HepG2 (cell line): ENCODE measurements at regions not wholly inside any gene's neighbourhood (a gene's known extent, or its start where the extent isn't known, plus 50 kb on each side); places are given as distances from the start of the nearest gene placed in this dataset.

Source experiments
- CEBPZ ChIP-seq: IDR thresholded peaks from 2 replicates; pipeline ENCODE4 v1.6.1; 2012; ENCODE audit warnings: low read length, improper control_type of control experiment
- FOXA1 ChIP-seq, 2 experiments: fragments of 450-650 bp in 1 of 2; sonication (generic) in 1 of 2; formaldehyde crosslinking in 1 of 2; IDR thresholded peaks; 2 replicates each; pipeline versions ENCODE4 v1.4.0 to v1.6.1; 2016 to 2020; ENCODE audit warnings: missing genetic modification reagents in 1 of 2
- HIC2 ChIP-seq: sonication (generic); formaldehyde crosslinking; IDR thresholded peaks from 2 replicates; pipeline ENCODE4 v1.9.0; 2022; ENCODE audit warnings: low read depth, missing genetic modification reagents
- HMGXB3 ChIP-seq: sonication (generic); formaldehyde crosslinking; IDR thresholded peaks from 2 replicates; pipeline ENCODE4 v1.4.0; 2020; ENCODE audit warnings: missing genetic modification reagents, borderline replicate concordance
- NCOA5 ChIP-seq: sonication (generic); formaldehyde crosslinking; IDR thresholded peaks from 2 replicates; pipeline ENCODE4 v1.4.0; 2020; ENCODE audit warnings: missing genetic modification reagents
- YY1 ChIP-seq: IDR thresholded peaks from 2 replicates; pipeline ENCODE4 v1.6.1; 2011; ENCODE audit warnings: low read length, low read depth, moderate library complexity, mild to moderate bottlenecking; ENCODE audit not compliant: insufficient read depth, insufficient replicate concordance
- ZNF331 ChIP-seq: sonication (generic); formaldehyde crosslinking; IDR thresholded peaks from 2 replicates; pipeline ENCODE4 v1.4.0; 2020; ENCODE audit warnings: missing genetic modification reagents

- TF ChIP-seq HMGXB3 (CRISPR knock-in tag) = no peak
- no peak for TF ChIP-seq CEBPZ
- no peak for TF ChIP-seq HIC2 (CRISPR knock-in tag)
- TF ChIP-seq FOXA1 (IDR thresholded peaks at IDR 0.05) = no peak
- TF ChIP-seq FOXA1 (CRISPR knock-in tag; IDR thresholded peaks at IDR 0.05) = no peak
- TF ChIP-seq NCOA5 = no peak
- no peak for TF ChIP-seq ZNF331 (CRISPR knock-in tag)
- TF ChIP-seq YY1 = no peak
These were observed 191.1 kb downstream of the OLFM1 start (continued) for GRCh38 chr9:135278586-135278985.
